Naive thymus-derived CD4-positive, alpha-beta T cell (primary cell): ENCODE measurements at regions not wholly inside any gene's neighbourhood (a gene's known extent, or its start where the extent isn't known, plus 50 kb on each side); places are given as distances from the start of the nearest gene placed in this dataset.

ENCODE experiments used
- ATAC-seq: fragments of 150-1000 bp; cut with Tn5 transposase; 2 replicates; pipeline ENCODE4 v1.10.0; 2021; ENCODE audit warnings: mild to moderate bottlenecking, moderate library complexity
- CTCF ChIA-PET: fragments of 350-600 bp; sonication (Branson Sonifier 250); formaldehyde crosslinking; loops from one replicate; lab custom pipeline; 2021; ENCODE audit warnings: antibody characterized with exemption; lab: Charles Lee
- POLR2A ChIA-PET: fragments of 350-600 bp; sonication (Branson Sonifier 250); formaldehyde crosslinking; loops from one replicate; lab custom pipeline; 2021; ENCODE audit warnings: antibody characterized with exemption, inconsistent platforms; lab: Charles Lee
- DNase-seq, 9 donors: peaks; one replicate each; pipeline versions ENCODE4 v3.0.0 to v3.0.0-alpha.2; 2020 to 2022; ENCODE audit warnings: mixed read lengths in 1 of 9
- H3K27ac ChIP-seq: one replicate; pipeline ENCODE4 v1.7.0; 2013; ENCODE audit warnings: mild to moderate bottlenecking, low read depth, low read length, moderate library complexity
- H3K27me3 ChIP-seq, 2 donors: one replicate each; pipeline ENCODE4 v1.7.0; 2013; ENCODE audit warnings: low read length in 2 of 2, mild to moderate bottlenecking in 2 of 2, moderate library complexity in 2 of 2; ENCODE audit not compliant: control insufficient read depth in 2 of 2, insufficient read depth in 2 of 2
- H3K36me3 ChIP-seq, 3 experiments: 1 replicate in 2 of 3; 2 replicates in 1 of 3; pipeline ENCODE4 v1.7.0; 2013; ENCODE audit warnings: low read length in 3 of 3, mild to moderate bottlenecking in 3 of 3, moderate library complexity in 1 of 3; ENCODE audit not compliant: insufficient read depth in 3 of 3, control insufficient read depth in 2 of 3
- H3K4me1 ChIP-seq, 2 donors: one replicate each; pipeline ENCODE4 v1.7.0; 2013; ENCODE audit warnings: low read length in 2 of 2, mild to moderate bottlenecking in 2 of 2, moderate library complexity in 1 of 2; ENCODE audit not compliant: control insufficient read depth in 2 of 2, insufficient read depth in 2 of 2
- H3K4me3 ChIP-seq: 2 replicates; pipeline ENCODE4 v1.7.0; 2013; ENCODE audit warnings: mild to moderate bottlenecking, low read length
- H3K9me3 ChIP-seq, 3 experiments: 1 replicate in 2 of 3; 2 replicates in 1 of 3; pipeline ENCODE4 v1.7.0; 2013; ENCODE audit warnings: low read length in 3 of 3; ENCODE audit not compliant: control insufficient read depth in 2 of 3
- H3K27ac Mint-ChIP-seq, 9 donors: one replicate each; pipeline ENCODE4 v1.8.0; 2020 to 2022; ENCODE audit warnings: mixed read lengths in 9 of 9, mild to moderate bottlenecking in 8 of 9, moderate library complexity in 5 of 9, inconsistent platforms in 2 of 9
- H3K27me3 Mint-ChIP-seq, 5 donors: one replicate each; pipeline ENCODE4 v1.8.0; 2021 to 2022; ENCODE audit warnings: mixed read lengths in 5 of 5, mild to moderate bottlenecking in 1 of 5
- H3K36me3 Mint-ChIP-seq, 5 donors: one replicate each; pipeline ENCODE4 v1.8.0; 2020 to 2022; ENCODE audit warnings: mixed read lengths in 5 of 5, mild to moderate bottlenecking in 3 of 5, inconsistent platforms in 1 of 5
- H3K4me1 Mint-ChIP-seq, 7 donors: one replicate each; pipeline ENCODE4 v1.8.0; 2020 to 2022; ENCODE audit warnings: mixed read lengths in 7 of 7, mild to moderate bottlenecking in 3 of 7, inconsistent platforms in 1 of 7
- H3K4me3 Mint-ChIP-seq, 10 donors: one replicate each; pipeline ENCODE4 v1.8.0; 2020 to 2022; ENCODE audit warnings: mild to moderate bottlenecking in 10 of 10, mixed read lengths in 10 of 10, moderate library complexity in 6 of 10, inconsistent platforms in 2 of 10
- H3K9me3 Mint-ChIP-seq, 11 donors: one replicate each; pipeline ENCODE4 v1.8.0; 2020 to 2022; ENCODE audit warnings: mixed read lengths in 11 of 11, mild to moderate bottlenecking in 4 of 11, inconsistent platforms in 1 of 11, moderate library complexity in 1 of 11
- intact Hi-C, 2 donors: fragments of 100-400 bp; cut with micrococcal nuclease; formaldehyde crosslinking; loops; one replicate each; pipeline ENCODE4 v1.15.1; 2023

GRCh38 chr7:153081496-153081895 lies 321.9 kb downstream of the ACTR3B start:
- ATAC-seq = no peak
- peaks cover 0 to 13% (median under 1%) of the 10 kb centered on the region in 5 donors for H3K27me3 Mint-ChIP-seq
- H3K4me1 Mint-ChIP-seq = no peaks in the 10 kb centered on the region
- peaks cover 0 to 8% (median 0%) of the 10 kb centered on the region in 5 donors for H3K36me3 Mint-ChIP-seq
- peaks cover 0 to 3% (median 0%) of the 10 kb centered on the region in 11 donors for H3K9me3 Mint-ChIP-seq
- no peaks in the 10 kb centered on the region for H3K9me3 ChIP-seq
- no peak overlapping the region for H3K4me3 ChIP-seq
- no peak overlapping the region for H3K27ac Mint-ChIP-seq
- DNase-seq = no peak
- no peaks in the 10 kb centered on the region for H3K27me3 ChIP-seq
- H3K4me1 ChIP-seq = no peaks in the 10 kb centered on the region
- no peaks in the 10 kb centered on the region for H3K36me3 ChIP-seq
- H3K27ac ChIP-seq = no peak overlapping the region
- ChIA-PET CTCF (no interaction called here), POLR2A (no interaction called here)
- H3K4me3 Mint-ChIP-seq = no peak overlapping the region
- intact Hi-C loops = no loop called here

DNA sequence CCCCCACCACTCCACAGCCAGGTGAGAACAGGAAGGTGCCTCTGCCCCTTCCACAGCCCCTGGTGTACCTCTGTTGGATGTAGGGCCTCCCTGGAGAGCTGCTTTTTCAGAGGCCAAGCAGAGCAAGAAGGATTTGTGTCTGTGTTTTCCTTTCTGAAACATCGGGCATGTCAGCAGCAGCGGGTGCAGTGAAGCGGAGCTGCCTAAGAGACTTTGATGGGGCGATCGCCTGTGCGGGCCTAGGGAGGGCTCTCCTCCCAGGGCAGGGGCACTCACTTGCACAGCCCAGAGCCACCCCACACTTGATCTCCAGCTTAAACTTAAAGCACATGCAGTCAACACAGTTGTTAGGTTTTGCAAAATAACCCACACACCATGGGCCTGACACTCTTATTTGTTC lies 324.7 kb downstream of the ACTR3B start:
- ATAC-seq = no peak
- Mint-ChIP-seq H3K27me3 (peaks cover 0 to 14% (median 5%) of the 10 kb centered on the region in 5 donors), H3K27ac (no peak overlapping the region), H3K4me1 (no peaks in the 10 kb centered on the region), H3K4me3 (no peak overlapping the region), H3K9me3 (peaks cover 0 to 3% (median 0%) of the 10 kb centered on the region in 11 donors), H3K36me3 (peaks cover 0 to 8% (median 0%) of the 10 kb centered on the region in 5 donors)
- intact Hi-C loops = no loop called here
- ChIA-PET POLR2A (no interaction called here), CTCF (no interaction called here)
- DNase-seq = no peak
- Histone ChIP-seq H3K4me1 (no peaks in the 10 kb centered on the region), H3K4me3 (no peak overlapping the region), H3K9me3 (no peaks in the 10 kb centered on the region), H3K36me3 (no peaks in the 10 kb centered on the region), H3K27me3 (no peaks in the 10 kb centered on the region), H3K27ac (no peak overlapping the region)

DNA sequence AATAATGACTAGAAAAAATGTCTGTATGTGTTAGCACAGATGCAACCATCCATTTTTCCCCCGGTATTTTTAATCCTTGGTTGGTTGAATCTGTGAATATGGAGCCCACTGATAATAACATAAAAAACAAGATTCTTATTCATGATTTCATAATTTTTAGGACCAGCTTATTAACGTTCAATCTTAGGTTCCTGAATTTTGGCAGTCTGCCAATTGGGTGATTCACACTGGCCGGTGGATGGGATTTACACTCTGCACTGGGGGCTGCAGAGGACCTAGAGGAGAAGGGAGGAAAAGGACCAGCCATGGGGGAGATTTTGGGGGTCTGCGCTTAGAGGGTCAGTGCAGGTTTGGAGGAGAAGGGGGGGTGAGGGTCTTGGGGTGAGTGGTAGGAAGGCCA lies 327.9 kb downstream of the ACTR3B start:
- no peak overlapping the region for H3K4me3 ChIP-seq
- no peaks in the 10 kb centered on the region for H3K9me3 ChIP-seq
- H3K9me3 Mint-ChIP-seq = peaks cover 0 to 4% (median 0%) of the 10 kb centered on the region in 11 donors
- H3K36me3 Mint-ChIP-seq = peaks cover 0 to 8% (median 0%) of the 10 kb centered on the region in 5 donors
- DNase-seq (no peak), ATAC-seq (no peak)
- H3K27ac Mint-ChIP-seq = no peak overlapping the region
- no peaks in the 10 kb centered on the region for H3K36me3 ChIP-seq
- peaks cover 0 to 14% (median 8%) of the 10 kb centered on the region in 5 donors for H3K27me3 Mint-ChIP-seq
- H3K4me1 Mint-ChIP-seq = no peaks in the 10 kb centered on the region
- intact Hi-C loops = no loop called here
- no peaks in the 10 kb centered on the region for H3K4me1 ChIP-seq
- H3K27ac ChIP-seq = no peak overlapping the region
- POLR2A ChIA-PET = no interaction called here
- CTCF ChIA-PET = no interaction called here
- no peak overlapping the region for H3K4me3 Mint-ChIP-seq
- no peaks in the 10 kb centered on the region for H3K27me3 ChIP-seq

GRCh38 chr7:153088601-153089000 lies 329.0 kb downstream of the ACTR3B start:
- Histone ChIP-seq H3K4me3 (no peak overlapping the region), H3K9me3 (no peaks in the 10 kb centered on the region), H3K27ac (no peak overlapping the region), H3K4me1 (no peaks in the 10 kb centered on the region), H3K36me3 (no peaks in the 10 kb centered on the region), H3K27me3 (no peaks in the 10 kb centered on the region)
- Mint-ChIP-seq H3K27ac (no peak overlapping the region), H3K4me3 (no peak overlapping the region), H3K36me3 (peaks cover 0 to 8% (median 0%) of the 10 kb centered on the region in 5 donors), H3K4me1 (no peaks in the 10 kb centered on the region), H3K9me3 (peaks cover 0 to 7% (median 0%) of the 10 kb centered on the region in 11 donors), H3K27me3 (peaks cover 0 to 11% (median 8%) of the 10 kb centered on the region in 5 donors)
- ChIA-PET POLR2A (no interaction called here), CTCF (no interaction called here)
- DNase-seq (no peak), ATAC-seq (no peak)
- intact Hi-C loops = no loop called here

- no peaks in the 10 kb centered on the region for H3K36me3 ChIP-seq
- ATAC-seq (no peak), DNase-seq (no peak)
- ChIA-PET POLR2A (no interaction called here), CTCF (no interaction called here)
- intact Hi-C loops = no loop called here
- H3K36me3 Mint-ChIP-seq = peaks cover 0 to 7% (median 3%) of the 10 kb centered on the region in 5 donors
- no peak overlapping the region for H3K4me3 ChIP-seq
- no peaks in the 10 kb centered on the region for H3K4me1 Mint-ChIP-seq
- peaks cover 0 to 19% (median 7%) of the 10 kb centered on the region in 11 donors for H3K9me3 Mint-ChIP-seq
- no peaks in the 10 kb centered on the region for H3K9me3 ChIP-seq
- H3K4me1 ChIP-seq = no peaks in the 10 kb centered on the region
- no peak overlapping the region for H3K27ac ChIP-seq
- H3K27ac Mint-ChIP-seq = no peak overlapping the region
- H3K27me3 Mint-ChIP-seq = peaks cover 0 to 10% (median 8%) of the 10 kb centered on the region in 5 donors
- no peaks in the 10 kb centered on the region for H3K27me3 ChIP-seq
- no peak overlapping the region for H3K4me3 Mint-ChIP-seq
These were observed 330.7 kb downstream of the ACTR3B start for GRCh38 chr7:153090209-153090608.

DNA sequence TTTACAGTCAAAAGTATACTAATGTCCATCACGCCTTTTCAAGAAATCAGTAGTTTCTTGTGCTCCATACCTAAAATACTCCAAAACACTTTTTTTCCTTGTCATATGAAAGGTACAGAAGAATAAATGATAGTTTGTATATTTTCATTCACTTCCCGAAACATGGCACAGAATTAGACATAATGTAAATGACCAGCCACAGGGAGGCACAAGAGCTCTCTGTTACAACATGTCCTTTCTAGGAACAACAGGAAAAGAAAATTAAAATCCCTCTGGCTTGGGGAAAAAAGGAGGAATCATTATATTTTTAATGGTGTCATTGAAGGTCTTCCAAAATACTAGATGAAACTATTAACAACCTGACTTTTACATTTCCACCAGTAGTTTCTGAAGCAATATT lies 331.2 kb downstream of the ACTR3B start:
- Histone ChIP-seq H3K27ac (no peak overlapping the region), H3K4me3 (no peak overlapping the region), H3K4me1 (no peaks in the 10 kb centered on the region), H3K36me3 (no peaks in the 10 kb centered on the region), H3K27me3 (no peaks in the 10 kb centered on the region), H3K9me3 (no peaks in the 10 kb centered on the region)
- ATAC-seq (no peak), DNase-seq (no peak)
- Mint-ChIP-seq H3K9me3 (peaks cover 0 to 19% (median 7%) of the 10 kb centered on the region in 11 donors), H3K27ac (no peak overlapping the region), H3K4me3 (no peak overlapping the region), H3K4me1 (no peaks in the 10 kb centered on the region), H3K36me3 (peaks cover 0 to 7% (median 3%) of the 10 kb centered on the region in 5 donors), H3K27me3 (peaks cover 0 to 10% (median 8%) of the 10 kb centered on the region in 5 donors)
- POLR2A ChIA-PET = no interaction called here
- intact Hi-C loops = no loop called here
- CTCF ChIA-PET = no interaction called here

DNA sequence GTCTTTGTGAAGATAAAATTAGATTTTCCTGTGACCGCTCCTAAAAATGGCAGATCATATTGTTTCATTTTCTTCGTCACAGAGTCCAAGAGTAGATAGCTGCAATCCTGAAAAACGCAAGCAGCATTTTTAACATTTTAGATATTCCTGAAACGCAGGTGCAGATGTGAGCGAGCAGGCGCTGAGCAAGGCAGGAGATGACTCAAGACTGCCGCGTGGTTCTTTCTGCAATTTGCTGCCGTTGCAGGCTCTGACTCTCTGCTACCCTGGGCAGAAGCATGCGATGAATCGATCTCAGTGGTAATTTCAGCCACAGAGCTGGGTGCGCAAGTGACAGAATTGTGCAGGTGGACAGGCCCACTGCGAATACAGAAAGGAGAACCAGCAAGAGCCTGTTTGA lies 331.9 kb downstream of the ACTR3B start:
- Mint-ChIP-seq H3K27ac (no peak overlapping the region), H3K9me3 (peaks cover 0 to 24% (median 7%) of the 10 kb centered on the region in 11 donors), H3K4me3 (no peak overlapping the region), H3K36me3 (peaks cover 0 to 7% (median 0%) of the 10 kb centered on the region in 5 donors), H3K27me3 (peaks cover 0 to 9% (median 1%) of the 10 kb centered on the region in 5 donors), H3K4me1 (no peaks in the 10 kb centered on the region)
- Histone ChIP-seq H3K36me3 (no peaks in the 10 kb centered on the region), H3K4me1 (no peaks in the 10 kb centered on the region), H3K27me3 (no peaks in the 10 kb centered on the region), H3K27ac (no peak overlapping the region), H3K4me3 (no peak overlapping the region), H3K9me3 (no peaks in the 10 kb centered on the region)
- ATAC-seq (no peak), DNase-seq (no peak)
- CTCF ChIA-PET = no interaction called here
- POLR2A ChIA-PET = no interaction called here
- intact Hi-C loops = no loop called here
